Esophagus muscularis mucosa (tissue), 4 donors: ENCODE measurements at regions not wholly inside any gene's neighbourhood (a gene's known extent, or its start where the extent isn't known, plus 50 kb on each side); places are given as distances from the start of the nearest gene placed in this dataset.
A peak's percentile ranks its signal among the peaks of the same experiment; 100 is the strongest.

ENCODE experiments used
- DNase-seq: peaks from one replicate; pipeline ENCODE4 v3.0.0-alpha.2; 2017; ENCODE audit errors: extremely low spot score
- H3K27ac ChIP-seq, 4 donors: fragments of 200-600 bp; sonication (generic); replicated peaks in 1 of 4; 1 replicate in 3 of 4; 2 replicates in 1 of 4; pipeline ENCODE4 v1.5.1; 2016 to 2019; ENCODE audit warnings: mild to moderate bottlenecking in 1 of 4
- H3K27me3 ChIP-seq, 4 donors: fragments of 200-600 bp; sonication (generic); one replicate each; pipeline versions ENCODE4 v1.5.1 to v1.6.0; 2016 to 2019
- H3K36me3 ChIP-seq, 4 donors: fragments of 200-600 bp; sonication (generic); one replicate each; pipeline ENCODE4 v1.5.1; 2016 to 2019
- H3K4me1 ChIP-seq, 4 donors: fragments of 200-600 bp; sonication (generic); one replicate each; pipeline ENCODE4 v1.5.1; 2016 to 2019
- H3K4me3 ChIP-seq, 4 donors: fragments of 200-600 bp; sonication (generic); 1 replicate in 2 of 4; 2 replicates in 2 of 4; pipeline ENCODE4 v1.5.1; 2016 to 2019; ENCODE audit warnings: mild to moderate bottlenecking in 4 of 4, moderate library complexity in 1 of 4
- H3K9me3 ChIP-seq, 4 donors: fragments of 200-600 bp; sonication (generic); 1 replicate in 3 of 4; 2 replicates in 1 of 4; pipeline ENCODE4 v1.5.1; 2016 to 2019
- EP300 ChIP-seq: sonication (generic); formaldehyde crosslinking; IDR thresholded peaks from one replicate; pipeline ENCODE4 v1.6.1; 2017; ENCODE audit warnings: antibody characterized with exemption
- POLR2A ChIP-seq: fragments of 450-650 bp; IDR thresholded peaks from one replicate; pipeline ENCODE4 v1.6.1; 2017; ENCODE audit warnings: antibody characterized with exemption, moderate library complexity, mild to moderate bottlenecking, low read depth
- POLR2AphosphoS5 ChIP-seq, 2 donors: sonication (generic); formaldehyde crosslinking; IDR thresholded peaks; one replicate each; pipeline ENCODE4 v1.6.1; 2017; ENCODE audit warnings: antibody characterized with exemption in 2 of 2
- WGBS: methylation state at CpG from one replicate; pipeline ENCODE4 v1.1.5; 2018; 5-methylcytosine and 5-hydroxymethylcytosine counted together
- intact Hi-C: fragments of 100-400 bp; cut with DNase I; formaldehyde crosslinking; loops from one replicate; pipeline ENCODE4 v1.15.1; 2023
- TF ChIP-seq, protein P1 (sequence below), 3 experiments: fragments of 200-600 bp in 2 of 3; fragments of 450-650 bp in 1 of 3; sonication (generic) in 2 of 3; IDR thresholded peaks; one replicate each; pipeline ENCODE4 v1.5.1; 2017 to 2019; ENCODE audit warnings: antibody characterized with exemption in 3 of 3, mild to moderate bottlenecking in 2 of 3, moderate library complexity in 1 of 3

DNA sequence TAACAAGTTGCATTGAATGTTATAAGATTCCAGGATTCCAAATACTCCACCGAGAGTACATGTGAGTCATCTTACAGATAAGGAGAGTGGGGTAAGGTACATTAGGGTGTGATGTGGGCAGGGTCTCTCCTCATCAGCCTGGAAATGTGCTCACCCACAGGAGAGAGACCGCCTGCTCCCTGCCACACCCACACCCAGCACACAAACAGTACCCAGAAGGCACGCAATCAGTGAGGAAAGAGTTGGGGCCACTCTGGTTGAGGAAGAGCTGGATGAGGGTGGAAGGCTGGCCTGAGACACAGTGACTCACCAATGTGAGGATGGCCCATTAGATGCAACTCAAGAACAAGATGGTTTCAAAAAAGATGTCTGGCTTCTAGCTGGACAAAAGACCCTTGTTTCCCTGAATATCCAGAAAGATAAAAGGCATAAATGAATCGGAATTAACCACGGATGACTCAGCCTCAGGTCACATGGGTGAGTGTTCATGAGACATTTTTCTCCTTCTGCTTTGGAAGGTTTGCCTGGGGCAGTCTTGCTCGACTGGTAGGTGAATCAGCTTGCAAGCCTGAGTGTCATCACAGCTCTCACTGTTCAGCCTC lies 51.1 kb upstream of the LHFPL2 start:
- 79% methylated on average over 6 of the region's 6 CpGs for WGBS
- intact Hi-C loops = no loop called here
- Histone ChIP-seq H3K4me3 (no peak overlapping the region), H3K27me3 (no peaks in the 10 kb centered on the region), H3K36me3 (no peaks in the 10 kb centered on the region), H3K4me1 (peaks cover 0 to 8% (median 0%) of the 10 kb centered on the region in 4 donors), H3K27ac (no peak overlapping the region), H3K9me3 (no peaks in the 10 kb centered on the region)
- TF ChIP-seq EP300 (no peak), POLR2A (no peak), POLR2AphosphoS5 (IDR thresholded peaks at IDR 0.05) (no peak)
- TF ChIP-seq, protein P1, sequence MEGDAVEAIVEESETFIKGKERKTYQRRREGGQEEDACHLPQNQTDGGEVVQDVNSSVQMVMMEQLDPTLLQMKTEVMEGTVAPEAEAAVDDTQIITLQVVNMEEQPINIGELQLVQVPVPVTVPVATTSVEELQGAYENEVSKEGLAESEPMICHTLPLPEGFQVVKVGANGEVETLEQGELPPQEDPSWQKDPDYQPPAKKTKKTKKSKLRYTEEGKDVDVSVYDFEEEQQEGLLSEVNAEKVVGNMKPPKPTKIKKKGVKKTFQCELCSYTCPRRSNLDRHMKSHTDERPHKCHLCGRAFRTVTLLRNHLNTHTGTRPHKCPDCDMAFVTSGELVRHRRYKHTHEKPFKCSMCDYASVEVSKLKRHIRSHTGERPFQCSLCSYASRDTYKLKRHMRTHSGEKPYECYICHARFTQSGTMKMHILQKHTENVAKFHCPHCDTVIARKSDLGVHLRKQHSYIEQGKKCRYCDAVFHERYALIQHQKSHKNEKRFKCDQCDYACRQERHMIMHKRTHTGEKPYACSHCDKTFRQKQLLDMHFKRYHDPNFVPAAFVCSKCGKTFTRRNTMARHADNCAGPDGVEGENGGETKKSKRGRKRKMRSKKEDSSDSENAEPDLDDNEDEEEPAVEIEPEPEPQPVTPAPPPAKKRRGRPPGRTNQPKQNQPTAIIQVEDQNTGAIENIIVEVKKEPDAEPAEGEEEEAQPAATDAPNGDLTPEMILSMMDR (IDR thresholded peaks at IDR 0.05) = no peak
- no peak for DNase-seq

- no peak overlapping the region for H3K27ac ChIP-seq
- H3K4me1 ChIP-seq = peaks cover 0 to 8% (median 0%) of the 10 kb centered on the region in 4 donors
- DNase-seq = no peak
- no peaks in the 10 kb centered on the region for H3K36me3 ChIP-seq
- TF ChIP-seq, protein P1 (IDR thresholded peaks at IDR 0.05) = no peak
- TF ChIP-seq POLR2A (no peak), EP300 (no peak), POLR2AphosphoS5 (IDR thresholded peaks at IDR 0.05) (peak in 1 of 2 donors; percentile 44)
- H3K27me3 ChIP-seq = no peaks in the 10 kb centered on the region
- H3K9me3 ChIP-seq = no peaks in the 10 kb centered on the region
- intact Hi-C loops = no loop called here
- 76% methylated on average over 4 of the region's 4 CpGs for WGBS
- no peak overlapping the region for H3K4me3 ChIP-seq
These were observed 49.7 kb upstream of the LHFPL2 start for GRCh38 chr5:78698191-78698791.
